Activated CD8-positive, alpha-beta T cell treated with anti-CD3 and anti-CD28 coated beads for 36 hours (primary cell): ENCODE measurements at regions not wholly inside any gene's neighbourhood (a gene's known extent, or its start where the extent isn't known, plus 50 kb on each side); places are given as distances from the start of the nearest gene placed in this dataset.

Experiments used
- ATAC-seq: fragments of 200-7000 bp; cut with Tn5 transposase; one replicate; pipeline ENCODE4 v1.10.0; 2021; ENCODE audit warnings: mild to moderate bottlenecking, moderate library complexity
- CTCF ChIA-PET: fragments of 350-600 bp; sonication (Branson Sonifier 250); formaldehyde crosslinking; loops from one replicate; lab custom pipeline; 2021; ENCODE audit warnings: antibody characterized with exemption; lab: Charles Lee
- POLR2A ChIA-PET: fragments of 350-600 bp; sonication (Branson Sonifier 250); formaldehyde crosslinking; loops from one replicate; lab custom pipeline; 2021; ENCODE audit warnings: antibody characterized with exemption; lab: Charles Lee
- DNase-seq: peaks from one replicate; pipeline ENCODE4 v3.0.0-alpha.2; 2020
- H3K27ac Mint-ChIP-seq: one replicate; pipeline ENCODE4 v1.8.0; 2021; ENCODE audit warnings: mild to moderate bottlenecking, mixed read lengths
- H3K27me3 Mint-ChIP-seq: one replicate; pipeline ENCODE4 v1.8.0; 2021; ENCODE audit warnings: mixed read lengths
- H3K36me3 Mint-ChIP-seq: one replicate; pipeline ENCODE4 v1.8.0; 2021; ENCODE audit warnings: low read depth, mixed read lengths
- H3K4me1 Mint-ChIP-seq: one replicate; pipeline ENCODE4 v1.8.0; 2021; ENCODE audit warnings: low read depth, mixed read lengths
- H3K4me3 Mint-ChIP-seq: one replicate; pipeline ENCODE4 v1.8.0; 2021; ENCODE audit warnings: mild to moderate bottlenecking, moderate library complexity, mixed read lengths
- H3K9me3 Mint-ChIP-seq: one replicate; pipeline ENCODE4 v1.8.0; 2021; ENCODE audit warnings: mixed read lengths
- intact Hi-C: fragments of 100-400 bp; cut with micrococcal nuclease; formaldehyde crosslinking; loops from one replicate; pipeline ENCODE4 v1.10.0; 2022
- TF ChIP-seq, protein P1 (sequence below): fragments of 200-600 bp; IDR thresholded peaks from one replicate; pipeline ENCODE4 v1.8.0; 2022; ENCODE audit warnings: antibody characterized with exemption, mild to moderate bottlenecking

DNA sequence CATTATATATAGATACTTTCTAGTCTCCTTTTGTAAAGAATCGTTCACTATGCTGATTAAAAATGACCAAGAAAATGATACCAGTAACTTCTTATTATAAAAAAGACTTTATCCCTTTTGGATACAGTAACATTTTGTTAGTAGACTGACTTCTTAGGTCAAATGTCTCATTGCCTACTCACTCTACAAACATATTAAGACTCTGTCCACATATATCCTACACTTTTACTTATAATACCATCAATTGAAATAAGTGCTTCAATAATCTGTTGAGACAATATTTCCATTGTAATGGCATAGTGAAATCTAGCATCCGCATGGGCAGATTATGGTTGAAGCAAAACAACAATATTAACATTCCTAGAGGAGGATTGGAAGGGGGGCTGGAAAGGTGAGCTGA is 180.6 kb downstream of the ARL4A start:
- TF ChIP-seq, protein P1, sequence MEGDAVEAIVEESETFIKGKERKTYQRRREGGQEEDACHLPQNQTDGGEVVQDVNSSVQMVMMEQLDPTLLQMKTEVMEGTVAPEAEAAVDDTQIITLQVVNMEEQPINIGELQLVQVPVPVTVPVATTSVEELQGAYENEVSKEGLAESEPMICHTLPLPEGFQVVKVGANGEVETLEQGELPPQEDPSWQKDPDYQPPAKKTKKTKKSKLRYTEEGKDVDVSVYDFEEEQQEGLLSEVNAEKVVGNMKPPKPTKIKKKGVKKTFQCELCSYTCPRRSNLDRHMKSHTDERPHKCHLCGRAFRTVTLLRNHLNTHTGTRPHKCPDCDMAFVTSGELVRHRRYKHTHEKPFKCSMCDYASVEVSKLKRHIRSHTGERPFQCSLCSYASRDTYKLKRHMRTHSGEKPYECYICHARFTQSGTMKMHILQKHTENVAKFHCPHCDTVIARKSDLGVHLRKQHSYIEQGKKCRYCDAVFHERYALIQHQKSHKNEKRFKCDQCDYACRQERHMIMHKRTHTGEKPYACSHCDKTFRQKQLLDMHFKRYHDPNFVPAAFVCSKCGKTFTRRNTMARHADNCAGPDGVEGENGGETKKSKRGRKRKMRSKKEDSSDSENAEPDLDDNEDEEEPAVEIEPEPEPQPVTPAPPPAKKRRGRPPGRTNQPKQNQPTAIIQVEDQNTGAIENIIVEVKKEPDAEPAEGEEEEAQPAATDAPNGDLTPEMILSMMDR: no peak
- CTCF ChIA-PET: no interaction called here
- H3K4me3 Mint-ChIP-seq: no peak overlapping the region
- intact Hi-C loops: no loop called here
- no peak for DNase-seq
- POLR2A ChIA-PET: no interaction called here
- H3K36me3 Mint-ChIP-seq: no peaks in the 10 kb centered on the region
- H3K27ac Mint-ChIP-seq: no peak overlapping the region
- no peak for ATAC-seq
- peaks cover 2% of the 10 kb centered on the region for H3K27me3 Mint-ChIP-seq
- no peaks in the 10 kb centered on the region for H3K9me3 Mint-ChIP-seq
- H3K4me1 Mint-ChIP-seq: no peaks in the 10 kb centered on the region

GRCh38 chr7:12870219-12870618 is 182.8 kb downstream of the ARL4A start:
- Mint-ChIP-seq H3K4me3 (no peak overlapping the region), H3K36me3 (no peaks in the 10 kb centered on the region), H3K27ac (no peak overlapping the region), H3K4me1 (no peaks in the 10 kb centered on the region), H3K27me3 (peaks cover 4% of the 10 kb centered on the region), H3K9me3 (no peaks in the 10 kb centered on the region)
- CTCF ChIA-PET: no interaction called here
- no peak for DNase-seq
- ATAC-seq: no peak
- TF ChIP-seq, protein P1: no peak
- intact Hi-C loops: no loop called here
- POLR2A ChIA-PET: no interaction called here

- CTCF ChIA-PET: no interaction called here
- POLR2A ChIA-PET: no interaction called here
- H3K27me3 Mint-ChIP-seq: peaks cover 2% of the 10 kb centered on the region
- no peaks in the 10 kb centered on the region for H3K9me3 Mint-ChIP-seq
- intact Hi-C loops: no loop called here
- ATAC-seq: no peak
- H3K4me3 Mint-ChIP-seq: no peak overlapping the region
- DNase-seq: no peak
- TF ChIP-seq, protein P1: no peak
- no peak overlapping the region for H3K27ac Mint-ChIP-seq
- H3K4me1 Mint-ChIP-seq: no peaks in the 10 kb centered on the region
- no peaks in the 10 kb centered on the region for H3K36me3 Mint-ChIP-seq
Observed at GRCh38 chr7:12872487-12872886, 185.1 kb downstream of the ARL4A start.

DNA sequence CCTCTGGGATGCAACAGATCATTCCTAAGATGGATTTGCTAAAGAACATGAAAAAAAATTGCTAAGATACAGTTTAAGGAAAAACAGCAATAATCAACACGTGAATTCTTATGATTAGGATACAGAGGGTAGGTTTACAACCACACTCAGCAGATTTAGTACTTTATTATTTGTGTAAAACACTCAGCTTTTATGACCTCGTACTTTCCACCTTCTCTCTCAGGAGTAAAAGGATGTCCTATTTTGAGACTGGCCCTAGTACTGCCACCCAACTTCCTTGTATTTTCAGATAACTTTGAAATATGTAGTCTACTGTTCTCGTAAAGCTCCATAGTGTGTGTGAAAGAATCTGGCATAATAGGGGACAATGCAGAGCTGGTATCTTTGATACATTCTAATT is 186.1 kb downstream of the ARL4A start:
- ATAC-seq: no peak
- intact Hi-C loops: no loop called here
- TF ChIP-seq, protein P1: no peak
- no peaks in the 10 kb centered on the region for H3K36me3 Mint-ChIP-seq
- no peaks in the 10 kb centered on the region for H3K9me3 Mint-ChIP-seq
- no peak for DNase-seq
- peaks cover 2% of the 10 kb centered on the region for H3K27me3 Mint-ChIP-seq
- ChIA-PET POLR2A (no interaction called here), CTCF (no interaction called here)
- no peak overlapping the region for H3K4me3 Mint-ChIP-seq
- H3K27ac Mint-ChIP-seq: no peak overlapping the region
- H3K4me1 Mint-ChIP-seq: no peaks in the 10 kb centered on the region

- TF ChIP-seq, protein P1: no peak
- no peak overlapping the region for H3K4me3 Mint-ChIP-seq
- H3K4me1 Mint-ChIP-seq: no peaks in the 10 kb centered on the region
- ATAC-seq (no peak), DNase-seq (no peak)
- no peak overlapping the region for H3K27ac Mint-ChIP-seq
- intact Hi-C loops: no loop called here
- H3K9me3 Mint-ChIP-seq: no peaks in the 10 kb centered on the region
- no peaks in the 10 kb centered on the region for H3K27me3 Mint-ChIP-seq
- POLR2A ChIA-PET: no interaction called here
- CTCF ChIA-PET: no interaction called here
- H3K36me3 Mint-ChIP-seq: no peaks in the 10 kb centered on the region
Observed at GRCh38 chr7:12879139-12879538, 191.7 kb downstream of the ARL4A start.
